DND-41 (cell line): ENCODE measurements at regions not wholly inside any gene's neighbourhood (a gene's known extent, or its start where the extent isn't known, plus 50 kb on each side); places are given as distances from the start of the nearest gene placed in this dataset.

Experiments
- ATAC-seq: fragments of 200-7000 bp; cut with Tn5 transposase; 3 replicates; pipeline ENCODE4 v1.9.1; 2021; ENCODE audit warnings: low read depth; ENCODE audit not compliant: insufficient read depth
- DNase-seq: peaks from one replicate; pipeline ENCODE4 v3.0.0-alpha.2; 2020
- H2AFZ ChIP-seq: 2 replicates; pipeline ENCODE4 v1.6.0; 2012; ENCODE audit warnings: low read depth, low read length
- H3K27ac ChIP-seq: 2 replicates; pipeline ENCODE4 v1.5.1; 2012; ENCODE audit warnings: low read length, inconsistent platforms
- H3K27me3 ChIP-seq: fragments of 200-600 bp; sonication (generic); 2 replicates; pipeline ENCODE4 v1.6.0; 2012; ENCODE audit warnings: low read length, mild to moderate bottlenecking, inconsistent platforms; ENCODE audit not compliant: insufficient read depth, poor library complexity
- H3K36me3 ChIP-seq: 2 replicates; pipeline ENCODE4 v1.5.1; 2012; ENCODE audit warnings: low read length, inconsistent platforms; ENCODE audit not compliant: insufficient read depth
- H3K4me1 ChIP-seq: 2 replicates; pipeline ENCODE4 v1.5.1; 2012; ENCODE audit warnings: mild to moderate bottlenecking, low read length; ENCODE audit not compliant: insufficient read depth
- H3K4me2 ChIP-seq: 2 replicates; pipeline ENCODE4 v1.6.0; 2012; ENCODE audit warnings: mild to moderate bottlenecking, moderate library complexity, low read length, inconsistent platforms; ENCODE audit not compliant: insufficient read depth
- H3K4me3 ChIP-seq, 2 experiments: fragments of 200-600 bp in 1 of 2; shearing (Covaris generic) in 1 of 2; 2 replicates each; pipeline ENCODE4 v1.5.1; 2012 to 2016; ENCODE audit warnings: inconsistent platforms in 2 of 2, low read length in 2 of 2, mild to moderate bottlenecking in 2 of 2, low read depth in 1 of 2, moderate library complexity in 1 of 2
- H3K79me2 ChIP-seq: 2 replicates; pipeline ENCODE4 v1.6.0; 2012; ENCODE audit warnings: low read length, inconsistent platforms; ENCODE audit not compliant: insufficient read depth
- H3K9ac ChIP-seq: 2 replicates; pipeline ENCODE4 v1.6.0; 2012; ENCODE audit warnings: low read depth, mild to moderate bottlenecking, inconsistent platforms, low read length, moderate library complexity
- H3K9me3 ChIP-seq: 2 replicates; pipeline ENCODE4 v1.5.1; 2012; ENCODE audit warnings: low read length, moderate library complexity, mild to moderate bottlenecking, inconsistent platforms; ENCODE audit not compliant: insufficient read depth, severe bottlenecking
- H4K20me1 ChIP-seq: 2 replicates; pipeline ENCODE4 v1.6.0; 2012; ENCODE audit warnings: low read length; ENCODE audit not compliant: insufficient read depth
- EZH2 ChIP-seq: IDR thresholded peaks from 3 replicates; pipeline ENCODE4 v1.6.1; 2012; ENCODE audit warnings: borderline replicate concordance, low read depth, mild to moderate bottlenecking, moderate library complexity, low read length, inconsistent platforms; ENCODE audit not compliant: severe bottlenecking
- TF ChIP-seq, protein P1 (sequence below): IDR thresholded peaks from 2 replicates; pipeline ENCODE4 v1.5.1; 2012; ENCODE audit warnings: borderline replicate concordance, low read length, moderate library complexity, mild to moderate bottlenecking; ENCODE audit not compliant: poor library complexity, severe bottlenecking; ENCODE audit errors: extremely low read depth

GRCh38 chr1:234902774-234903547 lies 225.7 kb downstream of the TOMM20 start:
- no peak overlapping the region for H3K4me3 ChIP-seq
- no peak for ATAC-seq
- H2AFZ ChIP-seq, result no peak overlapping the region
- no peaks in the 10 kb centered on the region for H3K27me3 ChIP-seq
- no peaks in the 10 kb centered on the region for H3K36me3 ChIP-seq
- H3K9me3 ChIP-seq, result no peaks in the 10 kb centered on the region
- H3K4me2 ChIP-seq, result no peak overlapping the region
- TF ChIP-seq EZH2, result no peak
- TF ChIP-seq, protein P1, sequence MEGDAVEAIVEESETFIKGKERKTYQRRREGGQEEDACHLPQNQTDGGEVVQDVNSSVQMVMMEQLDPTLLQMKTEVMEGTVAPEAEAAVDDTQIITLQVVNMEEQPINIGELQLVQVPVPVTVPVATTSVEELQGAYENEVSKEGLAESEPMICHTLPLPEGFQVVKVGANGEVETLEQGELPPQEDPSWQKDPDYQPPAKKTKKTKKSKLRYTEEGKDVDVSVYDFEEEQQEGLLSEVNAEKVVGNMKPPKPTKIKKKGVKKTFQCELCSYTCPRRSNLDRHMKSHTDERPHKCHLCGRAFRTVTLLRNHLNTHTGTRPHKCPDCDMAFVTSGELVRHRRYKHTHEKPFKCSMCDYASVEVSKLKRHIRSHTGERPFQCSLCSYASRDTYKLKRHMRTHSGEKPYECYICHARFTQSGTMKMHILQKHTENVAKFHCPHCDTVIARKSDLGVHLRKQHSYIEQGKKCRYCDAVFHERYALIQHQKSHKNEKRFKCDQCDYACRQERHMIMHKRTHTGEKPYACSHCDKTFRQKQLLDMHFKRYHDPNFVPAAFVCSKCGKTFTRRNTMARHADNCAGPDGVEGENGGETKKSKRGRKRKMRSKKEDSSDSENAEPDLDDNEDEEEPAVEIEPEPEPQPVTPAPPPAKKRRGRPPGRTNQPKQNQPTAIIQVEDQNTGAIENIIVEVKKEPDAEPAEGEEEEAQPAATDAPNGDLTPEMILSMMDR, result no peak
- H3K79me2 ChIP-seq, result no peaks in the 10 kb centered on the region
- DNase-seq, result no peak
- no peaks in the 10 kb centered on the region for H4K20me1 ChIP-seq
- no peaks in the 10 kb centered on the region for H3K4me1 ChIP-seq
- H3K27ac ChIP-seq, result no peak overlapping the region
- no peak overlapping the region for H3K9ac ChIP-seq

- TF ChIP-seq EZH2, result no peak
- TF ChIP-seq, protein P1, result no peak
- Histone ChIP-seq H2AFZ (no peak overlapping the region), H3K9ac (no peak overlapping the region), H3K27me3 (no peaks in the 10 kb centered on the region), H3K4me3 (no peak overlapping the region), H3K4me1 (no peaks in the 10 kb centered on the region), H3K4me2 (no peak overlapping the region), H3K9me3 (no peaks in the 10 kb centered on the region), H4K20me1 (no peaks in the 10 kb centered on the region), H3K36me3 (no peaks in the 10 kb centered on the region), H3K27ac (no peak overlapping the region), H3K79me2 (no peaks in the 10 kb centered on the region)
- ATAC-seq (no peak), DNase-seq (no peak)
Observed at GRCh38 chr1:234901491-234902049, 227.1 kb downstream of the TOMM20 start.

GRCh38 chr1:234900595-234900994 lies 228.0 kb downstream of the TOMM20 start:
- Histone ChIP-seq H3K9ac (no peak overlapping the region), H2AFZ (no peak overlapping the region)

More at GRCh38 chr1:234900595-234900994, 228.0 kb downstream of the TOMM20 start:
- no peaks in the 10 kb centered on the region for H3K9me3 ChIP-seq
- no peak overlapping the region for H3K27ac ChIP-seq
- DNase-seq (no peak), ATAC-seq (no peak)
- no peak overlapping the region for H3K4me3 ChIP-seq
- H4K20me1 ChIP-seq, result no peaks in the 10 kb centered on the region
- no peaks in the 10 kb centered on the region for H3K79me2 ChIP-seq
- no peak for TF ChIP-seq EZH2
- TF ChIP-seq, protein P1, result no peak
- H3K4me2 ChIP-seq, result no peak overlapping the region
- H3K27me3 ChIP-seq, result no peaks in the 10 kb centered on the region
- H3K36me3 ChIP-seq, result no peaks in the 10 kb centered on the region
- no peaks in the 10 kb centered on the region for H3K4me1 ChIP-seq
